DOHH2 (cell line): ENCODE measurements at regions not wholly inside any gene's neighbourhood (a gene's known extent, or its start where the extent isn't known, plus 50 kb on each side); places are given as distances from the start of the nearest gene placed in this dataset.

Source experiments
- H3F3A ChIP-seq: fragments of 200-600 bp; sonication (generic), shearing (Covaris generic); 2 replicates; pipeline ENCODE4 v1.6.0; 2016; ENCODE audit warnings: antibody characterized with exemption, mild to moderate bottlenecking; ENCODE audit not compliant: control insufficient read depth, insufficient read depth
- H3K27ac ChIP-seq: fragments of 200-600 bp; sonication (generic); 2 replicates; pipeline ENCODE4 v1.5.1; 2014; ENCODE audit warnings: low read depth, mild to moderate bottlenecking, low read length, moderate library complexity
- H3K27me3 ChIP-seq: fragments of 200-600 bp; sonication (generic); 2 replicates; pipeline ENCODE4 v1.6.1; 2014; ENCODE audit warnings: mild to moderate bottlenecking, low read length, mixed read lengths; ENCODE audit not compliant: control insufficient read depth
- H3K36me3 ChIP-seq: fragments of 200-600 bp; sonication (generic); 2 replicates; pipeline ENCODE4 v1.6.1; 2014; ENCODE audit warnings: mild to moderate bottlenecking, low read length, moderate library complexity, mixed read lengths; ENCODE audit not compliant: control insufficient read depth
- H3K4me1 ChIP-seq: fragments of 200-600 bp; sonication (generic); 2 replicates; pipeline ENCODE4 v1.6.1; 2014; ENCODE audit warnings: mild to moderate bottlenecking, low read length, mixed read lengths; ENCODE audit not compliant: control insufficient read depth
- H3K4me2 ChIP-seq: fragments of 200-600 bp; sonication (generic); 2 replicates; pipeline ENCODE4 v1.6.0; 2014; ENCODE audit warnings: mild to moderate bottlenecking, low read length, moderate library complexity
- H3K4me3 ChIP-seq: fragments of 200-600 bp; sonication (generic); 2 replicates; pipeline ENCODE4 v1.5.1; 2014; ENCODE audit warnings: mild to moderate bottlenecking, low read length, mixed read lengths
- H3K79me2 ChIP-seq: fragments of 200-600 bp; sonication (generic); 2 replicates; pipeline ENCODE4 v1.6.1; 2014; ENCODE audit warnings: mild to moderate bottlenecking, low read length, mixed read lengths; ENCODE audit not compliant: control insufficient read depth
- H3K9me2 ChIP-seq: fragments of 200-600 bp; sonication (generic); replicated peaks from 2 replicates; pipeline ENCODE4 v1.6.1; 2014; ENCODE audit warnings: mild to moderate bottlenecking, low read length, mixed read lengths; ENCODE audit not compliant: control insufficient read depth
- H3K9me3 ChIP-seq: fragments of 200-600 bp; sonication (generic); 2 replicates; pipeline ENCODE4 v1.6.1; 2014; ENCODE audit warnings: antibody characterized with exemption, low read length, mixed read lengths; ENCODE audit not compliant: control insufficient read depth, insufficient read depth
- H4K20me1 ChIP-seq: fragments of 200-600 bp; sonication (generic); 2 replicates; pipeline ENCODE4 v1.6.0; 2014; ENCODE audit warnings: low read depth, mild to moderate bottlenecking, antibody characterized with exemption, low read length, moderate library complexity; ENCODE audit not compliant: control insufficient read depth, insufficient read depth
- CTCF ChIP-seq: fragments of 200-600 bp; sonication (generic); IDR thresholded peaks from one replicate; pipeline ENCODE4 v1.5.1; 2014; ENCODE audit warnings: antibody characterized with exemption, mild to moderate bottlenecking, low read depth, low read length; ENCODE audit not compliant: poor library complexity, severe bottlenecking
- EZH2phosphoT487 ChIP-seq: fragments of 200-600 bp; sonication (generic); IDR thresholded peaks from 2 replicates; pipeline ENCODE4 v1.6.1; 2017; ENCODE audit warnings: borderline replicate concordance, mild to moderate bottlenecking, antibody characterized with exemption, low read length, moderate library complexity, mixed read lengths

- no peaks in the 10 kb centered on the region for H3K4me1 ChIP-seq
- H3K36me3 ChIP-seq: no peaks in the 10 kb centered on the region
- no peak overlapping the region for H3K27ac ChIP-seq
- no peaks in the 10 kb centered on the region for H3K9me3 ChIP-seq
- no peaks in the 10 kb centered on the region for H3K79me2 ChIP-seq
- no peaks in the 10 kb centered on the region for H3K27me3 ChIP-seq
- no peak for TF ChIP-seq EZH2phosphoT487
- no peak for TF ChIP-seq CTCF
- H3F3A ChIP-seq: no peaks in the 10 kb centered on the region
- H3K4me3 ChIP-seq: no peak overlapping the region
- H4K20me1 ChIP-seq: no peaks in the 10 kb centered on the region
- H3K9me2 ChIP-seq: no peaks in the 10 kb centered on the region
- no peak overlapping the region for H3K4me2 ChIP-seq
Measured at GRCh38 chr1:219010720-219011119, 163.0 kb upstream of the LYPLAL1 start.

- no peak overlapping the region for H3K4me3 ChIP-seq
- no peaks in the 10 kb centered on the region for H4K20me1 ChIP-seq
- no peaks in the 10 kb centered on the region for H3K79me2 ChIP-seq
- H3F3A ChIP-seq: no peaks in the 10 kb centered on the region
- no peak overlapping the region for H3K4me2 ChIP-seq
- no peaks in the 10 kb centered on the region for H3K27me3 ChIP-seq
- no peaks in the 10 kb centered on the region for H3K36me3 ChIP-seq
- H3K27ac ChIP-seq: no peak overlapping the region
- H3K9me2 ChIP-seq: no peaks in the 10 kb centered on the region
- H3K9me3 ChIP-seq: no peaks in the 10 kb centered on the region
- TF ChIP-seq CTCF: no peak
- no peak for TF ChIP-seq EZH2phosphoT487
- no peaks in the 10 kb centered on the region for H3K4me1 ChIP-seq
Measured at GRCh38 chr1:219020386-219020785, 153.3 kb upstream of the LYPLAL1 start.

- Histone ChIP-seq H3K27ac (no peak overlapping the region), H3K4me2 (no peak overlapping the region), H3K9me3 (no peaks in the 10 kb centered on the region), H3K27me3 (no peaks in the 10 kb centered on the region), H3K79me2 (no peaks in the 10 kb centered on the region), H3F3A (no peaks in the 10 kb centered on the region), H3K4me1 (no peaks in the 10 kb centered on the region), H4K20me1 (no peaks in the 10 kb centered on the region), H3K36me3 (no peaks in the 10 kb centered on the region), H3K9me2 (no peaks in the 10 kb centered on the region), H3K4me3 (no peak overlapping the region)
- TF ChIP-seq CTCF (no peak), EZH2phosphoT487 (no peak)
Measured at GRCh38 chr1:219020846-219021245, 152.8 kb upstream of the LYPLAL1 start.
